PC-3 (cell line): ENCODE measurements at regions not wholly inside any gene's neighbourhood (a gene's known extent, or its start where the extent isn't known, plus 50 kb on each side); places are given as distances from the start of the nearest gene placed in this dataset.

Source experiments
- ATAC-seq: fragments of 200-7000 bp; cut with Tn5 transposase; 2 replicates; pipeline ENCODE4 v1.9.1; 2020; ENCODE audit warnings: mild to moderate bottlenecking, moderate library complexity
- BruUV-seq: library from RNA; stranded (reverse); fragments of 400-500 nt; replicated peaks from 2 replicates; lab custom pipeline; 2021; lab: Mats Ljungman, UMichigan
- CTCF ChIA-PET: fragments of 300-600 bp; sonication (Branson Sonifier 250); formaldehyde crosslinking; loops from one replicate; lab custom pipeline; 2022; ENCODE audit warnings: antibody characterized with exemption; lab: Charles Lee
- POLR2A ChIA-PET: fragments of 300-600 bp; sonication (Branson Sonifier 250); formaldehyde crosslinking; loops from one replicate; lab custom pipeline; 2022; ENCODE audit warnings: antibody characterized with exemption; ENCODE audit not compliant: unreplicated experiment; lab: Charles Lee
- DNase-seq: peaks from one replicate; pipeline ENCODE4 v3.0.0-alpha.2; 2015
- H2AFZ ChIP-seq: fragments of 300-600 bp; sonication (generic); 2 replicates; pipeline ENCODE4 v1.6.0; 2016; ENCODE audit warnings: antibody characterized with exemption, low read length
- H3F3A ChIP-seq: fragments of 300-600 bp; sonication (generic); one replicate; pipeline ENCODE4 v1.6.0; 2017; ENCODE audit warnings: antibody characterized with exemption, low read length, control low read depth, mild to moderate bottlenecking; ENCODE audit not compliant: unreplicated experiment
- H3K27ac ChIP-seq: fragments of 300-600 bp; sonication (generic); 2 replicates; pipeline ENCODE4 v1.5.1; 2016; ENCODE audit warnings: mild to moderate bottlenecking, low read length
- H3K27me3 ChIP-seq: fragments of 300-600 bp; sonication (generic); 2 replicates; pipeline ENCODE4 v1.6.1; 2016; ENCODE audit warnings: low read length, mixed read lengths
- H3K36me3 ChIP-seq: fragments of 300-600 bp; sonication (generic); 2 replicates; pipeline ENCODE4 v1.6.1; 2016; ENCODE audit warnings: low read depth, mixed run types, low read length, mixed read lengths
- H3K4me1 ChIP-seq: fragments of 300-600 bp; sonication (generic); 2 replicates; pipeline ENCODE4 v1.5.1; 2016; ENCODE audit warnings: low read length; ENCODE audit not compliant: insufficient read depth
- H3K4me2 ChIP-seq: fragments of 300-600 bp; sonication (generic); 2 replicates; pipeline ENCODE4 v1.6.0; 2016; ENCODE audit warnings: low read length
- H3K4me3 ChIP-seq: fragments of 300-600 bp; sonication (generic); 2 replicates; pipeline ENCODE4 v1.5.1; 2016; ENCODE audit warnings: mild to moderate bottlenecking, low read length, mixed read lengths
- H3K79me2 ChIP-seq: fragments of 300-600 bp; sonication (generic); 2 replicates; pipeline ENCODE4 v1.6.1; 2017; ENCODE audit warnings: low read length, mixed read lengths
- H3K9ac ChIP-seq: fragments of 300-600 bp; sonication (generic); 2 replicates; pipeline ENCODE4 v1.6.0; 2016; ENCODE audit warnings: mild to moderate bottlenecking, low read length
- H3K9me2 ChIP-seq: fragments of 300-600 bp; sonication (generic); replicated peaks from 2 replicates; pipeline ENCODE4 v1.6.1; 2016; ENCODE audit warnings: mixed run types, low read length, mixed read lengths
- H3K9me3 ChIP-seq: fragments of 300-600 bp; sonication (generic); 2 replicates; pipeline ENCODE4 v1.6.1; 2016; ENCODE audit warnings: low read length, mixed read lengths
- H4K20me1 ChIP-seq: fragments of 300-600 bp; sonication (generic); 2 replicates; pipeline ENCODE4 v1.6.1; 2016; ENCODE audit warnings: low read length, mixed read lengths
- EZH2 ChIP-seq: fragments of 300-600 bp; sonication (generic); IDR thresholded peaks from one replicate; pipeline ENCODE4 v1.6.1; 2017; ENCODE audit warnings: antibody characterized with exemption, mild to moderate bottlenecking, low read length; ENCODE audit not compliant: unreplicated experiment
- EZH2phosphoT487 ChIP-seq: fragments of 300-600 bp; sonication (generic); IDR thresholded peaks from 2 replicates; pipeline ENCODE4 v1.6.1; 2018; ENCODE audit warnings: mild to moderate bottlenecking, antibody characterized with exemption, low read length, borderline replicate concordance
- intact Hi-C: fragments of 100-400 bp; cut with micrococcal nuclease; formaldehyde crosslinking; loops from 2 replicates; pipeline ENCODE4 v1.9.0; 2023
- TF ChIP-seq, protein P1 (sequence below): fragments of 300-600 bp; sonication (generic); conservative IDR thresholded peaks from 2 replicates; pipeline ENCODE4 v1.5.1; 2017; ENCODE audit warnings: antibody characterized with exemption, low read depth, mild to moderate bottlenecking, low read length

DNA sequence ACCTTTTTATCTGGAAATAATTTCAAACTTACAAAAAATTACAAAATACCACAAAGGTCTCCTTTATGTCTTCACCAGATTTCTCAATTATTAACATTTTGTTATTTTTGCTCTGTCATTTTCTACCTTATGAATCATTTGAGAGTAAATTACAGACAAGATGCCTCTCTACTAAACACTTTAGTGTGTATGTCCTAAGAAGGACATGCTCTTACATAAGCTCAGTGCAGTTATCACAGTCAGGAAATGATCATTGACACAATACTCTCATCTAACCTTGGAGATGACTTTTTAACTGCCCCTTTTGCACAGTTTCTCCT lies 378.9 kb upstream of the RUNX1 start:
- H3K9me3 ChIP-seq = no peaks in the 10 kb centered on the region
- no TSS peak for BruUV-seq
- H3K4me2 ChIP-seq = no peak overlapping the region
- H3K9ac ChIP-seq = no peak overlapping the region
- no peak for ATAC-seq
- H2AFZ ChIP-seq = no peak overlapping the region
- H3F3A ChIP-seq = no peaks in the 10 kb centered on the region
- H3K36me3 ChIP-seq = no peaks in the 10 kb centered on the region
- DNase-seq = no peak
- H3K79me2 ChIP-seq = no peaks in the 10 kb centered on the region
- ChIA-PET POLR2A (no interaction called here), CTCF (no interaction called here)
- no peaks in the 10 kb centered on the region for H3K4me1 ChIP-seq
- H4K20me1 ChIP-seq = no peaks in the 10 kb centered on the region
- no peak overlapping the region for H3K27ac ChIP-seq
- TF ChIP-seq, protein P1, sequence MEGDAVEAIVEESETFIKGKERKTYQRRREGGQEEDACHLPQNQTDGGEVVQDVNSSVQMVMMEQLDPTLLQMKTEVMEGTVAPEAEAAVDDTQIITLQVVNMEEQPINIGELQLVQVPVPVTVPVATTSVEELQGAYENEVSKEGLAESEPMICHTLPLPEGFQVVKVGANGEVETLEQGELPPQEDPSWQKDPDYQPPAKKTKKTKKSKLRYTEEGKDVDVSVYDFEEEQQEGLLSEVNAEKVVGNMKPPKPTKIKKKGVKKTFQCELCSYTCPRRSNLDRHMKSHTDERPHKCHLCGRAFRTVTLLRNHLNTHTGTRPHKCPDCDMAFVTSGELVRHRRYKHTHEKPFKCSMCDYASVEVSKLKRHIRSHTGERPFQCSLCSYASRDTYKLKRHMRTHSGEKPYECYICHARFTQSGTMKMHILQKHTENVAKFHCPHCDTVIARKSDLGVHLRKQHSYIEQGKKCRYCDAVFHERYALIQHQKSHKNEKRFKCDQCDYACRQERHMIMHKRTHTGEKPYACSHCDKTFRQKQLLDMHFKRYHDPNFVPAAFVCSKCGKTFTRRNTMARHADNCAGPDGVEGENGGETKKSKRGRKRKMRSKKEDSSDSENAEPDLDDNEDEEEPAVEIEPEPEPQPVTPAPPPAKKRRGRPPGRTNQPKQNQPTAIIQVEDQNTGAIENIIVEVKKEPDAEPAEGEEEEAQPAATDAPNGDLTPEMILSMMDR = no peak
- TF ChIP-seq EZH2phosphoT487 (no peak), EZH2 (no peak)
- intact Hi-C loops = no loop called here
- no peaks in the 10 kb centered on the region for H3K27me3 ChIP-seq
- no peaks in the 10 kb centered on the region for H3K9me2 ChIP-seq
- H3K4me3 ChIP-seq = no peak overlapping the region

DNA sequence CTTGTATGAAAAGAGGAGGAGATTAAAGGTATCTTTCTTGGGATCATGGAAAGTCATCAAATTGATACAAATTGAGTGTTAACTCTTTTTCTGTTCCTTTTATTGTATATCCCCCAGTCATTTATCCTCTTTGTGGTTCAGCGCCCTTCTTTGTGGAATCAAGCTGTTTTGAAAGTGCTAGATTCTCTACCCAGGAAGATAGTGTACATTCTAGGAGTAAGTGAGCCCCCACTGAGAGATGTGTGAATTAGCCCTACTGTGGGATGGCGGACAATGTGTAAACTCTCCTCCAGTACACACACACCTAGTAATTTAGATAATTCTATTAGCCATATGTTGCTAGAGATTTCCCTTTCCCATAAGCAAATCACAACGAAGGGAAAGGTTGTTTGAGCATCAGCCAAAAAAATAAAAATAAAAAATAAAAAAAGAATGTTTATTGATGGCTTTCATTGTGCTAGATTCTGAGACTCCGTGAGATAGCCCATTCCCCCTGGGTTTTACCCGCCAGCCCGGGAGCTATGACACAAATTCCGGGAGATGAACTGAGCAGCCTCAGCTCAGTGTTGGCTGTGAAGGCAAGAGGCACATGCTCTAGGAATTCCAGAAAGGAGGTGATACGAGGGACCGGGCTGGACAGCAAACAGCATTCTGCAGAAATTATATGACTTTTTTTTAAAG lies 378.4 kb upstream of the RUNX1 start:
- Histone ChIP-seq H3K9ac (no peak overlapping the region), H3K9me3 (no peaks in the 10 kb centered on the region), H3K79me2 (no peaks in the 10 kb centered on the region), H3K4me3 (no peak overlapping the region), H4K20me1 (no peaks in the 10 kb centered on the region), H3K4me1 (no peaks in the 10 kb centered on the region), H3K27ac (no peak overlapping the region), H2AFZ (no peak overlapping the region), H3K4me2 (no peak overlapping the region), H3K9me2 (no peaks in the 10 kb centered on the region), H3F3A (no peaks in the 10 kb centered on the region), H3K36me3 (no peaks in the 10 kb centered on the region), H3K27me3 (no peaks in the 10 kb centered on the region)
- intact Hi-C loops = no loop called here
- TF ChIP-seq EZH2phosphoT487 (no peak), EZH2 (no peak)
- TF ChIP-seq, protein P1 = no peak
- DNase-seq (no peak), ATAC-seq (no peak)
- ChIA-PET CTCF (no interaction called here), POLR2A (no interaction called here)
- no TSS peak for BruUV-seq

DNA sequence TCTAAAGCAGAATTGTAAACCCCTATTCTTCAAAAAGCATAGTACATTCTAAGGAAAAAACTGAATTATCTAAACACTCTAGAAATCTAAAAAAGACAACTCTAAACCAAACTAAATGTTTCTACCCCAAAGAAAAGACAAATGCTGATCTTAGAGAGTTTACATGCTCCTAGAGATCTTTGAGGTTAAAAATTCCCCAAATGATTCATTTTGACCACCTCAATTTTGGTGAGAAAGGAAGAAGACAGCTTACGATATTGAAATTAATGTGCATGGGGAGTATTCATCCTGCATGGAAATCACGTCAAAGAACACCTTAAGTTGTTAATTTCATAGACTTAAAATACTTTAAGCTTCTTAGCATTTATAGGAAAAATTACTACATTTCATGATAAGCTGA lies 377.8 kb upstream of the RUNX1 start:
- H3K27me3 ChIP-seq = no peaks in the 10 kb centered on the region
- ChIA-PET POLR2A (no interaction called here), CTCF (interaction anchor here (0.6 kb wide), 1 partner anchor 379 kb away, joined by 4 read pairs; no protein-coding TSS in a partner anchor)
- BruUV-seq = no TSS peak
- no peak for TF ChIP-seq EZH2
- TF ChIP-seq EZH2phosphoT487 = no peak
- TF ChIP-seq, protein P1 = no peak
- ATAC-seq (no peak), DNase-seq (no peak)
- no peak overlapping the region for H3K27ac ChIP-seq
- H3K4me2 ChIP-seq = no peak overlapping the region
- H3K9me3 ChIP-seq = no peaks in the 10 kb centered on the region
- no peaks in the 10 kb centered on the region for H3K36me3 ChIP-seq
- H3K4me1 ChIP-seq = no peaks in the 10 kb centered on the region
- no peak overlapping the region for H3K4me3 ChIP-seq
- H3K9ac ChIP-seq = no peak overlapping the region
- no peaks in the 10 kb centered on the region for H3F3A ChIP-seq
- no peaks in the 10 kb centered on the region for H3K9me2 ChIP-seq
- intact Hi-C loops = no loop called here
- H3K79me2 ChIP-seq = no peaks in the 10 kb centered on the region
- no peaks in the 10 kb centered on the region for H4K20me1 ChIP-seq
- H2AFZ ChIP-seq = no peak overlapping the region
